Transverse colon (tissue), 4 donors: ENCODE measurements at regions not wholly inside any gene's neighbourhood (a gene's known extent, or its start where the extent isn't known, plus 50 kb on each side); places are given as distances from the start of the nearest gene placed in this dataset.

ENCODE experiments used
- DNase-seq: peaks from one replicate; pipeline ENCODE4 v3.0.0-alpha.2; 2019
- H3K27ac ChIP-seq, 4 donors: fragments of 200-600 bp; sonication (generic); 2 replicates each; pipeline ENCODE4 v1.5.1; 2016 to 2018; ENCODE audit warnings: inconsistent platforms in 4 of 4
- H3K27me3 ChIP-seq: fragments of 200-600 bp; sonication (generic); 2 replicates; pipeline ENCODE4 v1.5.1; 2017; ENCODE audit warnings: inconsistent platforms
- H3K36me3 ChIP-seq, 4 donors: fragments of 200-600 bp; sonication (generic); 2 replicates each; pipeline ENCODE4 v1.5.1; 2017 to 2019; ENCODE audit warnings: inconsistent platforms in 4 of 4
- H3K4me1 ChIP-seq, 4 donors: fragments of 200-600 bp; sonication (generic); 2 replicates each; pipeline ENCODE4 v1.5.1; 2017 to 2020; ENCODE audit warnings: inconsistent platforms in 4 of 4
- H3K4me3 ChIP-seq, 4 donors: fragments of 200-600 bp; sonication (generic); 1 replicate in 1 of 4; 2 replicates in 3 of 4; pipeline versions ENCODE4 v1.5.1 to v1.6.1; 2017 to 2019; ENCODE audit warnings: inconsistent platforms in 4 of 4
- H3K9me3 ChIP-seq, 2 donors: fragments of 200-600 bp; sonication (generic); 2 replicates each; pipeline ENCODE4 v1.5.1; 2017 to 2019; ENCODE audit warnings: inconsistent platforms in 2 of 2
- CTCF ChIP-seq, 5 experiments: fragments of 200-600 bp in 3 of 5; fragments of 450-650 bp in 2 of 5; sonication (generic) in 3 of 5; IDR thresholded peaks; 1 replicate in 2 of 5; 2 replicates in 3 of 5; pipeline ENCODE4 v1.5.1; 2016 to 2017; ENCODE audit warnings: antibody characterized with exemption in 5 of 5, inconsistent platforms in 3 of 5, mild to moderate bottlenecking in 2 of 5, moderate library complexity in 1 of 5
- EP300 ChIP-seq: sonication (generic); formaldehyde crosslinking; IDR thresholded peaks from one replicate; pipeline ENCODE4 v1.6.1; 2017; ENCODE audit warnings: antibody characterized with exemption, low read depth
- POLR2A ChIP-seq: fragments of 450-650 bp; IDR thresholded peaks from one replicate; pipeline ENCODE4 v1.6.1; 2016; ENCODE audit warnings: antibody characterized with exemption, mild to moderate bottlenecking, moderate library complexity
- POLR2AphosphoS5 ChIP-seq, 3 donors: sonication (generic); formaldehyde crosslinking; IDR thresholded peaks; one replicate each; pipeline ENCODE4 v1.6.1; 2016; ENCODE audit warnings: antibody characterized with exemption in 3 of 3
- WGBS, 2 donors: methylation state at CpG; one replicate each; pipeline ENCODE4 v1.1.5; 2018; ENCODE audit warnings: low coverage in 1 of 2; 5-methylcytosine and 5-hydroxymethylcytosine counted together
- in situ Hi-C, 4 donors: fragments of 200-750 bp; cut with MboI; loops; one replicate each; pipeline versions ENCODE4 v1.15.0 to v1.15.1; 2017; ENCODE audit warnings: low sequenced_read_pairs in 3 of 4, low pct_ligation_motif_present in 1 of 4, low pct_unique_long_range_greater_than_20kb in 1 of 4
- intact Hi-C: fragments of 100-400 bp; cut with DNase I; formaldehyde crosslinking; loops from one replicate; pipeline ENCODE4 v1.15.1; 2023; ENCODE audit warnings: low total_unique reads

DNA sequence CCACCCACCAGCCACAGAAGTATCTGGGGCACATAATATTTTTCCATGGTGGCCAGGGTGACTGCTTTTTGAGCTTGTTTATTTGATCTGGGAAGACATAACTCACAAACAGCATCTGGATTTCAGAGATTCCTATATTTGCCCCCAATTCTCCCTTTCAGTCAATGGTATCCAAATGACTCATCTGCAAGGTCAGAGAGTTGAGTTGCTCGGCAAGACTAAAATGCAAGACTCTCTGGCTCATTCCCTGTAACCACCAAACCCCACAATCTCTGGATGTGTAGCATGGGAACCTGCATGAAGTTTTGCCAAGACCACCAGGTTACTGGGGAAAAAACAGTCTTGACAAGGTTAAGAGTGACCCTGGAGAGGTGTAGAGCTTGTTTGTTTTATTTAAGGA is 174.9 kb upstream of the FAR2 start:
- Histone ChIP-seq H3K27me3 (no peaks in the 10 kb centered on the region), H3K4me3 (no peak overlapping the region), H3K4me1 (no peaks in the 10 kb centered on the region), H3K27ac (no peak overlapping the region), H3K9me3 (no peaks in the 10 kb centered on the region), H3K36me3 (no peaks in the 10 kb centered on the region)
- WGBS, 2 donors = 75% methylated on average over 1 of the region's 1 CpG; no CpG with 5 or more reads in 1 of the 2 donors
- intact Hi-C loops (no loop called here), in situ Hi-C loops (no loop called here)
- DNase-seq = no peak
- TF ChIP-seq CTCF (IDR thresholded peaks at IDR 0.05) (no peak), POLR2AphosphoS5 (IDR thresholded peaks at IDR 0.05) (no peak), EP300 (no peak), POLR2A (no peak)

DNA sequence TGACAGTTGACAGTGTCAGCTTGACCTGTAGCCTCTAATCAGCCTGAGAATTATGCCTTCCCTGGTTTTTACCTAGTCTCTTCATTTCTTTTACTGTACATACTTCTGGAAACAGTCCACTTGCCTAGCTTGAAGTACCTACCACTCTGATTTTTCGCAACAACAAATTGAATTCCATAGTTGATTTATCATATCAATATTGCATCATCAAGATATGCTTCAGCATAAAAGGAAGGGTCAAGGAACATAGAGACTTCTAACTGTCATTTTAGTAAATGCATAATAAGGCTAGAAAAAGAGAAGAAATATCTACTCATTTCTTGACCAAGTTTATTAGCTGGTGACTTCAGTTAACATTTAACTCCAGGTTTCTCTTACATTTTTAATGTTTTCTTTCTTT is 174.2 kb upstream of the FAR2 start:
- H3K27ac ChIP-seq = no peak overlapping the region
- H3K9me3 ChIP-seq = no peaks in the 10 kb centered on the region
- 85 to 95% methylated on average over 1 of the region's 1 CpG for WGBS, 2 donors
- intact Hi-C loops = no loop called here
- no peaks in the 10 kb centered on the region for H3K4me1 ChIP-seq
- no peak for DNase-seq
- no peaks in the 10 kb centered on the region for H3K27me3 ChIP-seq
- TF ChIP-seq POLR2A = no peak
- TF ChIP-seq EP300 = no peak
- no peak for TF ChIP-seq CTCF (IDR thresholded peaks at IDR 0.05)
- no peak for TF ChIP-seq POLR2AphosphoS5 (IDR thresholded peaks at IDR 0.05)
- in situ Hi-C loops = no loop called here
- no peaks in the 10 kb centered on the region for H3K36me3 ChIP-seq
- no peak overlapping the region for H3K4me3 ChIP-seq

- WGBS, 2 donors = 23 to 32% methylated on average over 3 of the region's 3 CpGs
- DNase-seq = no peak
- Histone ChIP-seq H3K27me3 (no peaks in the 10 kb centered on the region), H3K4me3 (no peak overlapping the region), H3K4me1 (no peaks in the 10 kb centered on the region), H3K9me3 (no peaks in the 10 kb centered on the region), H3K36me3 (no peaks in the 10 kb centered on the region), H3K27ac (no peak overlapping the region)
- intact Hi-C loops (no loop called here), in situ Hi-C loops (no loop called here)
- no peak for TF ChIP-seq POLR2A
- no peak for TF ChIP-seq EP300
- no peak for TF ChIP-seq CTCF (IDR thresholded peaks at IDR 0.05)
- TF ChIP-seq POLR2AphosphoS5 (IDR thresholded peaks at IDR 0.05) = no peak
Measured at GRCh38 chr12:28975564-28976340, 173.3 kb upstream of the FAR2 start.

- DNase-seq = no peak
- intact Hi-C loops (no loop called here), in situ Hi-C loops (no loop called here)
- TF ChIP-seq CTCF (IDR thresholded peaks at IDR 0.05) (no peak), EP300 (no peak), POLR2AphosphoS5 (IDR thresholded peaks at IDR 0.05) (no peak), POLR2A (no peak)
- Histone ChIP-seq H3K4me1 (no peaks in the 10 kb centered on the region), H3K9me3 (no peaks in the 10 kb centered on the region), H3K36me3 (no peaks in the 10 kb centered on the region), H3K4me3 (no peak overlapping the region), H3K27me3 (no peaks in the 10 kb centered on the region), H3K27ac (no peak overlapping the region)
- WGBS, 2 donors = 79 to 85% methylated on average over 4 of the region's 4 CpGs
Measured at GRCh38 chr12:28980436-28980835, 168.6 kb upstream of the FAR2 start.
